HG03432 (cell line): ENCODE measurements at regions not wholly inside any gene's neighbourhood (a gene's known extent, or its start where the extent isn't known, plus 50 kb on each side); places are given as distances from the start of the nearest gene placed in this dataset.
"Not testable (repeated sequence)": the region's sequence is repeated elsewhere in the genome, so short reads cannot be mapped to it uniquely, and the experiment has no call there.

Experiments used
- ATAC-seq: cut with Tn5 transposase; IDR thresholded peaks from one replicate; pipeline ENCODE4 v1.9.1; 2021; ENCODE audit warnings: mild to moderate bottlenecking, moderate library complexity; ENCODE audit not compliant: unreplicated experiment

DNA sequence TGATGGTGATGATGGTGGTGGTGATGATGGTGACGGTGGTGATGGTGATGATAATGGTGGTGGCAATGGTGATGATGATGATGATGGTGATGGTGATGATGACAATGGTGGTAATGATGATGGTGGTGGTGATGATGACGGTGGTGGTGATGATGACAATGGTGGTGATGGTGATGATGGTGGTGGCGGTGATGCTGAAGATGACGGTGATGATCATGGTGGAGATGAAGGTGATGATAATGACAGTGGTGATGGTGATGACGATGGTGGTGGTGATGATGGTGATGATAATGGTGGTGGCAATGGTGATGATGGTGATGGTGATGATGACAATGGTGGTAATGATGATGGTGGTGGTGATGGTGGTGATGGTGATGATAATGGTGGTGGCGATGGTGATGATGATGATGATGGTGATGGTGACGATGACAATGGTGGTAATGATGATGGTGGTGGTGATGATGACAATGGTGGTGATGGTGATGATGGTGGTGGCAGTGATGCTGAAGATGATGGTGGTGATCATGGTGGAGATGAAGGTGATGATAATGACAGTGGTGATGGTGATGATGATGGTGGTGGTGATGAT is 283.0 kb downstream of the FOXL1 start:
- not testable (repeated sequence) for ATAC-seq

DNA sequence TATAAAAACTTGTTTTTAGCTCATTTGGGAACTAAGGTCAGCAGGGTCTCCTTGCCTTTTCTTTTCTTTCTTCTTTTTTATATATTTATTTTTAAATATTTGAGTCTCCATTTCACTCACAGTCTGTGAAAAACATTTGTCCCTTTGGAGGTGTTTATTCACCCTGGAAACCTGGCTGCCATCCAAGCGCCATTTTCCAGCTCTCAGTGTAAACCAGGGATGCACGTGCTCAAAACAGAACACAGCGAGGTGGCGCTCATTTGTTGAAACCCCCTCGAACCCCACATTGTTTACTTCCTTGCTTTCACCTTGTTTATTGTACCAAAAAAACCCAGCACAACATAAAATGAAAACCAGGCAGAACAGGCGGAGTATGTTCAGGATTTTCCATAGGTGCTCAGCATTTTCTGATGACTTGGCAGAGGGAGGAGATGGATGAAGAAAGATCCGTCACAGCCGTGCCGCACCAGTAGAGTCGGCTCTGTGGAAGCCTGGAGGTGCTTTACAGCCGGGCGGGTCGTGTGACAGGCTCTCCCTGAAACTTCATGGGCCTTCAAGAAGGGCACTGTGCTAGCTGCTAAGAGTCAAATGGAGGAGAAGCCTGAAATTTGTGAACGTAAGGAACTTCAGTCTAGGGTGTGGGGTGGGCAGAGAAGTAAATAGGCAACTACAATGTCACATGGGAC is 284.4 kb downstream of the FOXL1 start:
- no peak for ATAC-seq

DNA sequence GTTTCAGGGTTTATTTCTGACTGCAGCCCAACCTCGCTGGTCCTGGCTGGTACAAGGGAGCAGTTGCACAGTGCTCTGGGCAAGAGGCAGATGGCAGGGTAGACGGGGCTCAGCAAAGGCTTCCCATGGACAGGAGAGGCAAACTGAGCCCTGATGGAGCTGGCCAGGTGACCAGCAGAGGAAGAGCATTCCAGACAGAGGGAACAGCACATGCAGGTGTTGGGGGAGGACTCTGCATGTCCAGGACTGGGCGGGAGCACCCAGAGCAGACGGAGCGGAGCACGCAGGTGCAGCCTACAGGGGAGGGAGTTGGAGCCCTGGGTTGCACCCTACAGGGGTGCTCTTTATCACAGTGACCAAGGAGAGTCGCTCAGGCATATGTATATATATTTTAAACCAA is 285.3 kb downstream of the FOXL1 start:
- no peak for ATAC-seq

DNA sequence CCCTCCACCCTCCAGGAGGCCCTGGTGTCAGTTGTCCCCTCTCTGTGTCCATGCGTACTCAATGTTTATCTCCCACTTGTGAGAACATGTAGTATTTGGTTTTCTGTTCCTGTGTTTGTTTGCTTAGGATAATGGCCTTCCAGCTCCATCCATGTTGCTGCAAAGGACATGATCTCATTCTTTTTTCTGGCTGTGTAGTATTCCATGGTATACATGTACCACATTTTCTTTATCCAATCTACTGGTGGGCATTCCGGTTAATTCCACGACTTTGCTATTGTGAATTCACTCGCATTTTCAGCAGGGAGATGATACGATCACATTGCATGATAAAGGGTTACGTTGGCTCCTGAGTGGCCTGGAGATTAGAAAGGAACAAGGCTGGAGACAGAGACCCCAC is 286.2 kb downstream of the FOXL1 start:
- no peak for ATAC-seq

DNA sequence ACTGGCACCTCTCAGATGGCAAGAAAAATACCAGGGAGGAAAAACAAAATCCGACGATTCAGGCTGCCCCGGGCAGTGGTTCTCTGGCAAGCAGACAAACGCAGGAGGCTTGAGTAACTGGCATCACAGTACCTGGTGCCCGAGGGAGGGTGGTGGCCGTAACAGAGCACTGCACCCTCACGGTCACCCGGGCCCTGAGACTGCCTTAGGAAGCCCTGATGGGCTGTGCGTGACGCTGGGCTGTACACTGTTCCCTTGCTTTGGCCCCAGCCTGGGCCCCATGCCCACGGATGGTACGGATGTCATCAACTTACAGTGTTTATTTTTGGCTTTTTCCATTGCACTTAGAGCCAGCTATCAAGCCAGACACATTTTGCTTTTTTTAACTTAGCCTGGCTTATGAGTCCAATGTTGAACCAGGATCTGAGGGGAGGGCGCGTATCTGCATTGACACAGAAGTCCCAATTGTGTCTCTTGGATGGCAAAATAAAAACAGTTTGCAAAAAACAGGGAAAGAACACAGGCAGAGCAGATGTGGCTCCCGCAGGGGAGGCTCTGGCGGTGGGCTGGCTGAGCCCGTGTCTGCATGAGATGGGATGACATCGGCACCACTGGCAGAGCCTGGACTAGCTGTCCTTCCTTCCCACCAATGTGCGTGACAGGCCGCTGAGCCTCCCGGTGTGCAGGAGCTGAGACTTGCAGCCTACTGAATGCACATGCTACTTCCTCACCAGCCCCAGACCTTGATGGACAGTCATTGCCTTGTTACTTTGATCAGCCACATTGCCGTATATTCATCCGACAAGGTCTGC is 287.7 kb downstream of the FOXL1 start:
- no peak for ATAC-seq

DNA sequence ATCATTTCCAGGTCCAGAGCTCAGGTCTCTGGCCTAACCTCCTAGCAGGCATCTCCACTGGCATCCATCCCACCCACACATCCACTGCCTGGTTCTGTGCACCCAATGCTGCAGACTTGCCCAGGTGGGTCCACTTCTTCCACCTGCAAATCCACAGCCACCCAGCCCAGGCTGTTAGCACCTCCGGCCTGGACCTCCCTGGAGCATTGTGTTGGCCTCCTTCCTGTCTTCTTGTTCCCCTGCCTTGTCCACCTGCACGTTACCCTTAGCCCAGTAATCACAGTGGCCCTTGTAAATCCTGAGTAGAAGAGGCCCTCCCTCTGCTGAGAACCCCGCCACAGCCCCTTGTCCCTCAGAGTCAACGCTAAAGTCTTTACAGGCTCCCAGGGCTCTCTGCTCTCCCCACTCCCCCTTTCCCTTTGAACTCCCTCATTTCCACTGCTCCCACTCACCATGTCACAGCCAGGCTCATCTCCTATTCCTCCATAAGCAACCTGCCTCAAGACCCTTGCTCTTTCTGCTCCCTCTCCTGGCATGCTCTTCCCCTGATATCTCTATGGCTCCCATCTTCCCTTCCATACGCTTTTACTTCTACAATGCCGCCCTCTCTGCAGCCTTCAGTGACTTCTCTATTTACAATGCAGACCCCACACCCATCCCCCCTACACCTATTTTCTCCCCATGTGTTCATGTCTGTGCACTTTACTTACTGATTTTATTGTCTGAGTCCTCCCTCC is 288.8 kb downstream of the FOXL1 start:
- no peak for ATAC-seq

DNA sequence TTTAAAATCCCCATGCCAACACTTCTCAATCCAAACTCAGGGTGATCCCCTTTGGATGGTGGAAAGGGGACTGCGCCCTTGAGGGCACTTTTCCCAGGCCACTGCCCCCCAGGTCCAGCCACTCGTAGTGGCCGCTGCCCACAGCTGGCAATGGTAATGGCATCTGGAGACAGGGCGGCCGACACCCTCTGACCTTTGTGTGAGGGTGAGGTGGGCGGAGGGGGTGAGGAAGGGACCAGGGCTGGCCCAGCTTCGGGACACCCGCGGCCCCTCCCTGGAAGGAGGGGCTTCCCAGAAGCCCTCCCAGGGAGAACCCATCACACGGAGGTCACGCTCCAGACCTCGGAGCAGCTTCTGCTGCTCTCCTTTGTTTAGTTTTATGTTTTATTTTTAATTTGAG is 289.7 kb downstream of the FOXL1 start:
- no peak for ATAC-seq

DNA sequence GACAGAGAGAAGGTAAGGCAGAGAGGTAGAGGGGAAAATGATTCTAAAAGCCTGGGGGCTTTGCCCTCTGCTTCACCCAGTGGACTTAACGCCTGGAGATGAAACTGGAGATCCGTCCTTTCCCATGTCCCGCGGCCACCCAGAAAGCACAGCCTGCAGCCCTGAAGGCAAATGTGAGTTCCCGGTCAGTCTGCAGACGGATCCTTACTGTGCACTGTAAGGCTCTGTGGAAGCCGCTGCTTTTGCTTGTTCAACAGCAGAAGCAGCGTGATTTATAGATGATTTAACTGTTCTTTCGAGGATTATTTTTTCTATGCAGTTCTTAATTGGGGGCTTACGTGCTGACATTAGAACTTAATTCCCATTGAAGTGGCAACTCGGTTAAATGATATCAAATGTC is 290.4 kb downstream of the FOXL1 start:
- ATAC-seq: no peak

DNA sequence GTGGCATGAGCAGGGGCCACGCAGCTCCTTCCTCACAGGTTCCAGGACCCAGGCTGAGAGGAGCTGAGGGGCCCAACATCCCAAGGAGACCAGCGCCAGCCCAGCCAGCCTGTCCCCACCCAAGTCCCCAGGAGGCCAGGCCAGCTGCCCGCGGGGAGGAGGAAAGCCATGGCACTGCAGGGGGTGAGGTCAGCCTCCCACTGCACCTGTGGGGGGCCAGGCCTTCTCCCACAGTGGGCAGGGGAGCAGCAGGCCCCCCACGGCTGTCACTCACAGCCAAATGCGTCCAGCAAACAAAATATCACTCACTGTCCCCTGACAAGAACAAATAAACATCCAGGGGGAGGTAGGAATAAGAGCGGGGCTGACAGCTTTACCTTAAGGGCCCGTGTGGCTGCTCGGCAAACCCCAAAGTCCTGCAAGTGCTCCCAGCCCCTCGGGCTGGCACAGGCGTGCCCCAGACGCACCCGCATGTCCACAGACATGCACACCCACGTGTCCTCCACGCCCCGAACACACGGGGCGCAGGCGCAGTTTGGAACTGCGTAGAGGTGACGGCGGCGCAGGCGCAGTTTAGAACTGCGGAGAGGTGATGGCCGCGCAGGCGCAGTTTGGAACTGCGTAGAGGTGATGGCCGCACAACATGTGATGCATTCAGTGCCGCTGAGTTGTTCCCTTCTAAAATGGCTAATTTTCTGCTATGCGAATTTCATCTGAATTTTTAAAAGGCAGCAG is 291.1 kb downstream of the FOXL1 start:
- no peak for ATAC-seq

DNA sequence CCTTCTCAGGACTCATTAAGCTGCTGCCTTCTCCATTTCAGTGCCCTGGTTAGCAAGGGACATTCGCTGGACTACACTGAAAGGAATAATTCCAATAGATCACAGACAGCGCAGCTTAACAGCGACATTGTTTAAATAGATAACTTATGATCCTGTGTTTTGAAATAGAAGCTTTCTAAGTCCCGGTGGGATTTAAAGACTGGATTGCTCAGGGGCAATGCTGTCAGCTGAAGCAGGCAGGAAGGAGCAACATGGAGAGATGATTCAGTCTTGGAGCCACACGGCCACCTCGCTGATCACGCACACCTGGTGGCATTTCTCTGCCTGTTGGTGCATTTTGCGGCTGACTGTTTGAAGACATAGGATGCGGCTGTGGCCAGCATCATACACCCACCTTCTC is 292.0 kb downstream of the FOXL1 start:
- no peak for ATAC-seq

DNA sequence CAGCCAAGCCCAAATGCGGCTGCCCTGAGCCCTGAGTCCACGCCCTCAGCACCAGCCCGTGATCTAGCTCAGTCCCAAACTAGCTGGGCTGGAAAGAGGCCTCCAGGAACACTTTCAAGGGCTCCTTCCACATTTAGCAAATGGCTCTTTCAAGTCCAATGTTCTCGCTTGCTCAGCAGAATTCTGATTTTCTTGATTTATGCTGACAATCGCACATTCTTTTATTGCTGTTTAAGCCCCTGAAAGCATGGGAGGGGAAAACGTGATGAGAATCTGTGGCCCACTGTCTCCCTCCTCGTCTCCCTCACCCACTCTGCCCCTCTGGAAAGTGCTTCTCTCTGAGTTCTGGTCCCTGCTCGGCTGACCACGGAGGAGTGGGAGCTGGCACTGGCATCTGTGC is 293.8 kb downstream of the FOXL1 start:
- ATAC-seq: no peak

DNA sequence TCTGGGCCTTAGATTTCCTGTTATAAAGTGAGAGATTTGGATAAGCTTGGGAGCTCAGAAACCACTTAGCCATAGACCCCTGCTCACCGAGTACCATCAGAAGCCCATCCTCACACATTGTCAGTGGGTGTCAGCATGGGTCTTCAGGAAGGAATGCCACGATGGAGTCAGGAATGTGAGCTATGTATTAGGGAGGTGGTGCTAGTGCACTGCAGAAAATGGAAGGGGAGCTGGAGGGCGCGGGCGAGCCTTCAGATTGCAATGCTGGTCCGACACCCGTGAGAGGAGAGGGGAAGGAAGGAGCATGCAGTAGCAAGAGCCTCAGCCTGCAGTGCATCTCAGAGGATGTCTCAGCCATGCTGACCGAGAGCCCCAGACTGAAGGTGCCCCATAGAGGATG is 294.5 kb downstream of the FOXL1 start:
- ATAC-seq: no peak

DNA sequence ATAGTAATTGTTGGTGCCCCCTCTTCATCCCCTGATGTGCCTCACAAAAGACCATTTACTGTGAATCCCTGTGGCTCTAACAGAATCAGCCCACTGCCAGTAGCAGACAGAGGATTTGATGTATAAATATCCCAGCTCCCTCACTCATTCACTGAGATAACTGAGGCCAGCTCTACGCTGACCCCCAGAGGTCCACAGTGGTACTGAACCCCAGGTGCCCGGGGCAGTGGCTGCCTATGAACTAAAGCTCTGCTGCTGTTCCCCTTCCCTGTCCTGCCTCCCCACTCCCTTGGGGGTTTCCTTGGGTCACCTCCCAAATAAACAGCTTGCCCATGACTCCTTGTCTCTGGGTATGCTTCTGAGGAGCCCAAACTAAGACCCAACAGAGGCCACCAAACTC is 295.8 kb downstream of the FOXL1 start:
- no peak for ATAC-seq

DNA sequence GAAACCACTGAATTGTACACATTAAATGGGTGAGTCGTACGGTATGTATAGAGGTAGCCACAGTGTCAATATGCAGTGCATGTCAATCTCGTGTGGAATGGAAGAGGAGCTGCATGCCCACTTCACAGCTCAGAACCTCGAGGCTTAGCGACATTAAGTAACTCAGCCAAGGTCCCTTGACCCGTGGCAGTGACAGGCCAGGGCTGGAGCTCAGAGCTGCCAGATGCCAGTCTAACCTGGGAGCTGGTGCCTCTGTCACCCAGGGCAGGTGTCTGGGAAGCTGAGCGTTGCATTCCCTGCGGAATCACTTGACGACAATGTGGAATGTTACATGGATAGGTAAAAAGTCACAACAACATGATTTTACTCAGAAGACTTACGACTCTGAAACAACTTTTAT is 298.1 kb downstream of the FOXL1 start:
- no peak for ATAC-seq

DNA sequence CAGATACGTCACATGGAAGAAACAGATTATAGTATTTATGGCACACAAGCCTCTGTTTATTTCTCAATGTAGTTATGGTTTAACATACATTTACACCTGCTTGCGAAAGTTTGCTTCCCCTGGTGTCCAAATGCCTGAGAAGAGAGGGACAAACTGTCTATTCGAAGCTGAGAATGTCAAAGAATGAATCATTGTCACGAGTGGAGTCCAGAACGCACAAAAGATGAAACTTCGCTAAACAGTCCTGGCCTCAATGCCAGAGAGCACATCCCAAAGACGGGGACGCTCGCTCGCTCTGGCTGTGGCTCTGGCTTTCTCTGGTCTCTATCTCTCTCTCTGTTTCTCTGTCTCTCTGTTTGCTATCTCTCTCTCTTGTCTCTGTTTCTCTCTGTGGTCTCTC is 298.8 kb downstream of the FOXL1 start:
- ATAC-seq: no peak

DNA sequence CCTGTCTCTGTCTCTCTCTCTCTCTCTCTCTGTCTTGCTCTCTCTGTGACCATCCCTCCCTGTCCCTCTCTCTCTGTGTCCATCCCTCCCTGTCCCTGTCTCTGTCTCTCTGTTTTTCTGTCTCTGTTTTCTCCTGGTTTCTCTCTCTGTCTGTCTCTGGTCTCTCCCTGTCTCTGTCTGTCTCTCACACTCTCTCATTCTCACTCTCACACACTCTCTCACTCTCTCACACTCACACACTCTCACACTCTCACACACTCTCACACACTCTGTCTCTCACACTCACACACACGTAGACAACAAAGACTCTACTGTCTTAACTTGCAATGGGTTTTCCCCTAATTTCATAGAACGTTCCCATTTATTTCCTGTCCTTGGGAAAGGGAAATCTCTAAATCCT is 299.5 kb downstream of the FOXL1 start:
- ATAC-seq: no peak

DNA sequence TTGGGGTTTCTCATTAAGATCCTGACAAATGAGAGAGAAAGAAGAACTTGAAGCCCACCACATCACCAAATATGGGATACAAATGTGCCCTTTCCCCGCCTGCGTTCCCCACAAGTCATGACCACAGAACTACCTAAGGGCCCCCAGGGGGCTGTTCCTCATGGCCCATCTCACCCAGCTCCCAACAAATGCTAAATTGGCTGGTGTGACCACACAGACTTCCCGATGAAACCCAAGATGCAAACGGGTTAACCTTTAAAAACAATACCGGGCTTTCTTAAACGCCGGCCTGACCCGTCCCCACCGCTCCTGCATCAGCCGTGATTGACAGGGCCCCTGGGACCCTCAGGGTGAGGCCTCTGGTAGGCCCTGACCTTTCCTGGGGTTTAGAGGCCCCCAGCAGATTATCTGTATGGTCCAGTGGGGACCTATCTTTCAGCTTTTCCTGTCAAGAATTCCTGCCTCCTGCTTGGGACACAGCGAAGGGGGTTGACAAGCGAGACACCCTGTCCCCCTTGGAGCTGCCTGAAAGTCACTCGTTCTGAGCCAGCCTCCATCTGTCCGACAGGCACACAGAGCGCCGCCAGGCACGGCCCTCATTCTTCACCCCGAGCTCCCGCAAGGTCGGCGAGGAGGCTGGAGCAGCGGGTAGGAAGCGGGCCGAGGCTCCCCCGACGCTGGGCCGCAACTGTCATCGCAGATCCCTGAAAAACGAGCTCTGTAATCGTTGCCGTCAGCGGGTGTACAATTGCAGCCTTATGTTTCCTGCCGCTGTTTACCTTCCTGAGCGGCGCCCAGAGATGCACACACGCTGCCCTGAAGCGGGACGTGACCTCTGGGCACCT is 300.1 kb downstream of the FOXL1 start:
- no peak for ATAC-seq

DNA sequence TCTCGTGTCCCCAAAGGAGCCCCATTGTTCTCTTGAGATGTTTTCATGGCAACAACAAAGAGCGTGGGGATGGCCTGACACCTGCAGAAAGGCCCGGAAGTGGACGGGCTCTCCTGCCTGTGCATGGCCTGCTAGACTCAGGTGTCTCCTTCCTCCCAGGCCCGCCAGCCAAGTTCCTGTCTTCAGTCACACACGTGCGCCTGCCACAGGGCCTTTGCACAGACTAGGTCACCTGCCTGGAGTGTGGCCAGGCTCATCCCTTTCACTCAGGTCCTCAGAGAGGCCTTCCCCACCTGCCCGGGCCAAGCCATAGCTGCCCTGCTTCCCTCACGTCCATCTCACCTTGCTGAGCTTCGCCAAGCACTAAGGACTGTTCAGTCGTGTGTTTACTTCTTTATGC is 300.9 kb downstream of the FOXL1 start:
- ATAC-seq: no peak

DNA sequence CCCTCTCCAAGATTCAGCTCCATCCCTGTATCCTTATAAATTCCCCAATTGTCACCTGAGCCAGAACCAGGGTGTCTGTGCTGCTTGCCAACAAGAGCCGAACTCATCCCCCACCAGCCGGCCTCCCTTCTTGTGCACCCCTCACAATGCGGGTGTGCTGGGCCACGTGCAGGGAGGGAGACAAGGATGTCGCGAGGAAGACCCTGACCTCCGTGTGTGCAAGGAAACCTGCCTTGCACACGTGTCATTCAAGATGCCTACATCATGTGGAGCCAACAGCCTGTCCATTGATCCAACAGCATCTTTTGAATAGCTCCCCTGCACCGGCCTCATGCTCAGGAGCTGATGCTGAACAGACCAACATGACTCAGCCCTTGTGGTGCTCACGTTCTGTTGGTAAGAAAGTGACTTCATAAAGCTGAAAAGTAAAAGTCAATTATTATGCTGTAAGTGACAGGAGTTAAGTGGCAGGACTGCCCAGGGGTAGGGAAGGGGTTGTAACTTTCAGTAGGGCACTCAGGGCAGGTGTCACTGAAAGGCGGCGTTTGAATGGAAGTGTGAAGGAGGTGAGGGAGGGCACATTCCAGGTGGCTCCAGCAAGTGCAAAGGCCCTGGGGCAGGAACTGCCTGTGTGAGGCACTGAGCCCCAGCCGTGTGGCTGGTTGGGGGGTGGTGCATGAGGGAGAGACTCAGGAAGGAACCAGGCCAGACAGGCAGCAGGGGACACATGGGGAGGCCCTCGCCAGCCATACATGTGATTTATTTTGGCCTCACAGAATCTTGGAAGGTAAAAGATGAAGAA is 302.2 kb downstream of the FOXL1 start:
- ATAC-seq: no peak
